ENCODE measurements at regions not wholly inside any gene's neighbourhood (a gene's known extent, or its start where the extent isn't known, plus 50 kb on each side); places are given as distances from the start of the nearest gene placed in this dataset.
"Not testable (repeated sequence)": the region's sequence is repeated elsewhere in the genome, so short reads cannot be mapped to it uniquely, and the experiment has no call there.

DNA sequence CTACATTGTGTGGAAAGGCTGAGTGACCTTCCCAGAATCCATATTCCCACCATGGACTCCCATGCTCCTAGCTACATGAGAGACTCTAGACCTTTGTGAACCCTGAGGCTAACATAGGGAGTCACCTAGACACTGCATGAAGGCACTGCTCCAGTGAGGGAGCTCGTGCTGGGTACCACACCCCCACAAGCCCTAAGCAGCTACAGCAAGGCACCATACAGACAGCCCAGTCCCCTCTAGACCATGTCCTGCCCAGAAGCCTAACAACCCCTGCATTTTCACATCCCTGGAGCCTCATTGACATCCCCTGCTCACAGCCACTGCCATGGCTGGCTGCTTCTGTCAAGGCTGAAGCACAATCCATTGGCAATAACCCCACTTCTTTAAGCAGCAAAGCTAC lies 176.5 kb upstream of the CTNND2 start:
- no peak for DNase-seq

DNA sequence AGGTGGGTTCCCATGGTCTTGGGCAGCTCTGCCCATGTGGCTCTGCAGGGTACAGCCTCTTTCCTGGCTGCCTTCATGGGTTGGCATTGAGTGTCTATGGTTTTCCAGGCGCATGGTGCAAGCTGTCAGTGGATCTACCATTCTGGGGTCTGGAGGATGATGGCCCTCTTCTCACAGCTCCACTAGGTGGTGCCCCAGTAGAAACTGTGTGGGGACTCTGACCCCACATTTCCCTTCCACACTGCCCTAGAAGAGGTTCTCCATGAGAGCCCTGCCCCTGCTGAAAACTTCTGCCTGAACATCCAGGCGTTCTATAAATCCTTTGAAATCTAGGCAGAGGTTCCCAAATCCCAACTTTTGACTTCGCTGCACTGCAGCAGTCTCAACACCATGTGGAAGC lies 174.0 kb upstream of the CTNND2 start:
- not testable (repeated sequence) for DNase-seq

DNA sequence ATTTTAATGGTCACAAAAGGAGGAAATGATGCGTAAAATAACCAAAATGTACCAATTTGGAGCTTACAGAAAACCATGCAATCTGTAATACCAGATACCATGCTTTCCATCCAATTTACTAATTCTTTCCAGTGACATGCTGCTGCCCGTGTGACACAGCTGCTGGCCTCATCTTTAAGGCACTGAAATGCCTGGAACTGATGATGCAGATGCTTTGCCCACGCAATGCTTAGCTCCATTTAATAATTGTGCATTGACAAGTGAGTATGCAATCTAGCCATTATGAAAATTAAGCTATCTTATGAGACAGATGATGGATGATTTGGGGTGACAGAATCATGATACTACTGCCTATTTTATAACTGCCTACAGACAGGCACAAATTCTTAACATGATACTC lies 169.2 kb upstream of the CTNND2 start:
- no peak for DNase-seq

DNA sequence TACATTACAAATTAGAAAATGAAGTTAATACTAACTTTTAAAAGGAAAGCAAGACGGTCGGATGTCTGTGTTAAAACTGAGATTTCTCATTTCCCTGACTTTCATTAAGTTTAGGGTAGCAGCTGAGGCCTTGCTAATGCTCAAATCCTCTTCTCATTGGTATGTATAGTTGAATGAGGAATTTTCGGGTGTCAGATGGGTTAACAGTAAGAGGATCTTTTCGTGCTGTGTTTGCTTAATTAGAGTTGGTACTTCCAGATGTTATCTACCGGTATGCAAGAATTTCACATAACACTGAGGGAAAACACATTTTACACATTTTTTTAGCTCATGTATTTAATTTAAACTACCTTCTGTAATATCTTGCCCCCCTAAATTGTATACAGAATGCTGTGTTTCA lies 168.2 kb upstream of the CTNND2 start:
- DNase-seq, result no peak

DNA sequence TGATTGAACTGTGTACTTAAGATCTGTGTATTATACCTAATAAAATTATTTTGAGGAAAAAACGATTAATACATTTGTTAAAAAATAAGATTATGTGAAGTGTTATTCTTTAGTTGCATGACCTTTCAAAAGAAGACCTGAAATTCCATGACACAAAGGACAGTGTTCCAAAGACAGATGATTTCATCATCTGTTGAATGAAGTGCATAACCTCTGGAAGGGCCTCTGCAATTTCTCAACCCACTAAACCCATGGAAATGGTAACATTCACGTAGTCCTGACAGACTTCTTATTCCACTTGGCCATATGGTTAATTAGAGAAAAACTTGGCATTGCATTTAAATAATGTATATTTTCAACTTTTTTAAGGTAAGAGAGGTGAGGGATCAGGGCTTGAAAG lies 167.2 kb upstream of the CTNND2 start:
- DNase-seq, result no peak

DNA sequence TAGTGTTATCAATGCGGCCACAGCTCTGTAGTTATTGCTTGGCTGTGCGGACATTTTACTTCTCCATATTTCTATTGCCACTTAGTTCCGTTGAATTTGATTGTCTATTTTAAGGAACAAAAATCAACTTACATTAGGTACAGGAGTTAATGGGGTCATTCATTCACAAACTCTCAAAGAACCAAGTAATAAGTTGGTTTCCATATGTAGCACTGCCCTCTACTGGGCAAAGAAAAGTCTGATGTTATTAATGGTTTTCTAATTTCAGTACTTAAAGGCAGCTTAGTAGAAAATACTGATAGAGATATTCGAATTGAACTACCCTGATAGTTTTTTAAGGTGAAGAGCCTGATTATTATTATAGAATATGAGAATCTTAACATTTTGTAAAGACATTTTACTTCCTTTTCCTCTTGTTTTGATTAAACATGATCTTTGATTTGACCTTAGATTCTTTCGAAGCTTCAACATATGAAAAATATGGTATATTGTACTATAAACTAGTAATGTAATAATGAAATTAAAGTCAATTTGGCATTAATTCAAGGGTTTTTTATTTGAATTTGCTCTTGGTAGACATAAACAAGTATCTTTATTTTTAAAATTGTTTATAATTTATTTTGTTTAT lies 119.5 kb upstream of the CTNND2 start:
- DNase-seq, result peak; percentile 28

DNA sequence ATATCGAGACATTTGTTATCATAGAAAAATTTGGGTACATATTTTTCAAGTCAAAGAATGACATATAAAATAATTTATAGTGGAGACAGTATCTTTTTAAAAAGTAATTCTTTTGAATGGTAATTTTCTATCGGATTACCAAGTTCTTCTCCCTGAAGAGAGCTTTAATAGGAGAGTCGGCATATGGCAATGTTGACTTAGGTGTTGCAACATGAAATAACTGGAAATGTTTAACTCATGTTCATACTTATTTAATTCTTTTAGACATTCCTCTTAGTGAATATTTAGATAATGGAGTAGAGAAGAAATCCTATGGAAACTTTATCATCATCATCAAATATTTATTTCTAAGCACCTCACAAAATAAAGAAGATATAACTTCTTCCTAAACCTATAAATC lies 118.2 kb upstream of the CTNND2 start:
- DNase-seq, result no peak

DNA sequence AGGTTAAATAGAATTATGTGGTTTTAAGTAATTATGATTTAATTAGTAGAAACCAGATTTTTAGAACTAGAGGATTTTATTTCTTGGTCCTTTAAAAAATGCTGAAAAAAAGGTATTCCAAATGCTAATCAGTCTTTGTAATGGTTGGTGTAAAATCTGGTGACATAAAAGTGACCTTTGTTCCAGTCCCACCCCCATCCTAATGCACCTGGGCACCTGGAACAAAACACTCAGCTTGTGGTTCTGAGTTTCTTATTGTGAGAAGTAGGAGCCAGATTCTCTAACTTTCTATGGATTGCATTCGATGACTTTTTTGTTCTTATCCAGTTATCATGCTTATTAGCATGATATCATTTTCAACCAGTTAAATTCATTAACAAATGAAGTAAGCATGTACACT lies 115.1 kb upstream of the CTNND2 start:
- no peak for DNase-seq

DNA sequence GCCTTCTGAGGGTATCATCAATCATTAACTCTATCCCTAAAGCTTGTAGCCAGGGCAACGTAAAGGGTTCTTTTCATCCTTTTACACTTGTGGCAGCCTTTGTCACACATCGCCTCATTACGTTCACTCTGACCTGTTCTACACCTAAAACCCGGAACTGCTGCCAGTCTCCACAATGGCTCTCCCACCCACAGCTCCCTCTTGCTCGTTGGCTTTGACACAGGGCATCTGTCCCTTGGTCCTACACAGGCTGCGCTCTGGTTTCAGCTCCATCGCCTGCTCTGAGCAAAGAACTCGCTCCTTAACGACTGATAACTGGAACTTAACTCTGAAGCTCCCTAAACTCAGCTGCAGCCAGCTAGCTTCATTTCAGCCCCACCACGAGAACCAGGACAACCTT lies 112.8 kb upstream of the CTNND2 start:
- no peak for DNase-seq

DNA sequence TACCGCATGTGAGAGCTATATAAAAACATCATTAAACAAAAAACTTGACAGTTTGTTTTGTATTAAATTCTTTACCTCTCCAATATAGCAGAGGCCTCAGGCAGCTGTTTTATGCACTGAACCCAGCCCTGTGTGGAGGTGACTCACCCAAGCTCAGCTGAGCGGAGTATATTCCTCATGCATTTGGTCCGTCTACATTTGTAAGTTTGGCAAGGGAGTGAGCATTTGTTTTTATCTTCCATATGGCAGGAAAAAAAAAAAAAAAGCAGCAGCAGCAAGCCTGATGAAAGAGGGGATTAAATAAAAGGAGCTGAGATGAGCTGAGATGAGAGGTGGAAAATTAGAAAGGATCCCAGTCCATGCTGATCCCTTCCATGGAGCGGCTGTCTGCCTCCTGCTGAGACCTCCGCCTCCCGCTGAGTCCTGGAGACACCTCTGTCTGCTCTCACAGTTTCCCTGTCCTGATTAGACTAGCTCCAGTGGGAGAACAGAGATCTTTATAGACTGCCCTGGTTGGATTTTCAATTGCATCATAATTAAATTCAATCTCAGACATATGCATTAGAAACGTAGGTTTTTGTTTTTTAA lies 112.0 kb upstream of the CTNND2 start:
- DNase-seq, result no peak

DNA sequence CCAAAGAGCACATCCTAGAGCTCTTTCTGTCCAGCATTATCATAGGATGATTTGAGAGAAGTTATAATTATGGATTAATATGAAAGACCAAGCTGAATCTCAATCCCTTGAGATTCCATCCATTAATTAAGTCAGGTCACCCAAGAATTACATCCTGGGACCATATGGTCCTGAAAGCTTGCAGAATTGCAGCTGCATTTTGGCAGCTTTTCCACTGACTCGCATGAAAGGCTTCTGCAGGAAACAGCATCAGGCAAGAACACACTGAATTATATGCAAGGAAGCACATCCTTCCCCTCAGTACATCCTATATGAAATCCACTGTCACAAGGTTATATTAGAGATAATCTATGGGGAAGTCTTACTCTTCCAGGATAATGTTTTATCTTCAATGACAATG lies 109.1 kb upstream of the CTNND2 start:
- DNase-seq, result no peak

DNA sequence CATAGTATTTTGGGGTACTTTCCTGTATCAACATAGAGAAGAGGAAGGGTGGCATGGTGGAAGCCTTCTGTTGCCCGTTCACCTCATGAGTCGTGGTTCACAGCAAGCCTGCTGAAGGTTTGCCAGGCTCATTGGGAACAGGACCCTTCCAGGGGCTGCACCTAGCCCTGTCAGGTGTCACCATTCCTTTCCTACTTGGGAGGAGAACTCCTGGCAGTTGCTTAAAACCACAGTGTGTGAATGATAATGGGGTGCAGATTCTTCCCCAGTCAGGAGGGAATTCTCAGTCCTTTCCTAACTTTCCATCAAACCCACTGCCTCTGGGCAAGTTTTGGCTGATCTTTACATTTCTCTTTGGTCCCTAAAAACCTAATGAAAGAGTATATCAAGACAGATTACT lies 99.4 kb upstream of the CTNND2 start:
- DNase-seq, result no peak

DNA sequence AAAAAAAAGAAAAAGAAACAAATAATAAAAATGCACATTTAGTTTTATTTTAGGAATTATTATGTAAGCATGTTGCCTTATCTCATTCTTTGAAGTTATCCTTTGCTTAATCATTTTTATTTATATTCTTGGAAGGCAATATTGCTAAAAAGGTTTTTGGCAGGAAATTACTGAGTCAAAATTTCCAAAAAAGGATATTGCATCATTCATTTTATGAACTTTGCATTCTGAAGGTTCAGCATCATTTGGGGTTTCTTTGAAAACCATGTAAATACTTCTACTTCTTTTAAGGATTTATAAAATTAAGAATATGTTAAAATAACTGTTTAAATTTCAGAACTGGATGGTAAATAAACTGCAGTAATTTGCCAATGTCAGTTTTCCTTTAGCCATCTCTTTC lies 94.2 kb upstream of the CTNND2 start:
- no peak for DNase-seq

DNA sequence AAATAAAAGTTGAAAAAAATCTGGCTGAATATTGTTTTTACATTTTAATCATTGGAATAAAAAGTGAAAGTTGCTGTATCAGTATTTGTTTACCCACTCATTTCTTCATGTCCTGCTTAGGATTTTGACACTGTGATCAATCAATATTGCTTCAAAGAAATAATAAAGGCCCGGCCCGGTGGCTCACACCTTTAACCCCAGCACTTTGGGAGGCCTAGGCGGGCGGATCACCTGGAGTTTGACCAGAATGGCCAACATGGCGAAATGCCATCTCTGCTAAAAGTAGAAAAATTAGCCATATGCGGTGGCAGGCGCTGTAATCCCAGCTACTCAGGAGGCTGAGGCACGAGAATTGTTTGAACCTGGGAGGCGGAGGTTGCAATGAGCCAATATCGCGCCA lies 93.7 kb upstream of the CTNND2 start:
- no peak for DNase-seq

DNA sequence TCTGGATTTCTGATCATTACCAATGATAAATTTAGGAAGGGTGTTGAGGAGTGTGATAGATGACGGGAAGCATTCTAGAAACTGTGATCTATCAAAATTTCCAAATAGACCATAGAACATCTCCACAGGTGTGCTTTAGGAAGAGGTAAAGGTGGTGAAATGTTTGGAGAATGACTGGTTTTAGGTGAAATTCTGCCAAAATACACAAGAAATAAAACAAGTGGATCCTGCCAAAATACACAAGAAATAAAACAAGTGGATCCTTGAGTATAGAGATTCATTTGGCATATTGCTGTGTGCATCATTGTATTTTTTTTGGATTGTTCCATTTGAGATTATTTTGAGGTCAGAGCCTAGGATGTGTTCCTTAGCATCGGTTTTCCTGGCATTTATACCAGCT lies 88.3 kb upstream of the CTNND2 start:
- DNase-seq, result no peak

DNA sequence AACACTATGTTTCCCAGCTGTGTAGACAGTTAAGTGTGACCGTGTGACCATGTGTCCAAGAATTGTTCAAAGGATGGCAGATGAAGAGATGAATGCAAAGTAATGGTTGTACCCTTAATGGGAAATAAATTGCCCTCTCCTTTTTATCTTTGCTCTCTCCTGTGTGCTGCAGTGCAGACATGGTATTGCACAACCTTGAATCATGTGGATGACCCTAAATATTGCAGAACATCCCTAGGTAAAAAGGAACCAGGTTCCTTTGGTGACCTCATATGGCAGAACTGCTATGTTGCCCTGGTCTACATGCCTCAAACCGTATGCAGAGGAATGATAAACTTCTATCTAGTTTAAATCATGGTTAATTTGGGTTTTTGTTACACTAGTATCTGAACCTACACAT lies 81.7 kb upstream of the CTNND2 start:
- no peak for DNase-seq

DNA sequence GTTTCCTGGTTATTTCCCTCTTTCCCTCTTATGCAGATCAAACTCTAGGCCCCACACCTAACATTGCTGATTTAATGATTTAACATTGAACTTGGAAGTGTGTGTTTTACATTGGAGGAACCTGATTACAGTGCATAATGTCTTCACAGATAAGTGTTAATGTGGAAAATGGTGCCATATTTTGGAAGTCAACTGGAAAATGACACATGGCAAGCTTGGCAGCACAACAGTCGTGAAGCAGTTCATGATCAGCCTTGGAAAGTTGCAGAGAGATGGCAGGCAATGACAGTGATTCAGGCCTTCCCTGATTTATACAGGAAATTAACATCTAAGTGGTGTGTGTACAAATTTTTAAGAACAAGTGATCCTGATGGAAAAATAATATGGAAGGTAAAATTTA lies 80.0 kb upstream of the CTNND2 start:
- DNase-seq, result no peak

DNA sequence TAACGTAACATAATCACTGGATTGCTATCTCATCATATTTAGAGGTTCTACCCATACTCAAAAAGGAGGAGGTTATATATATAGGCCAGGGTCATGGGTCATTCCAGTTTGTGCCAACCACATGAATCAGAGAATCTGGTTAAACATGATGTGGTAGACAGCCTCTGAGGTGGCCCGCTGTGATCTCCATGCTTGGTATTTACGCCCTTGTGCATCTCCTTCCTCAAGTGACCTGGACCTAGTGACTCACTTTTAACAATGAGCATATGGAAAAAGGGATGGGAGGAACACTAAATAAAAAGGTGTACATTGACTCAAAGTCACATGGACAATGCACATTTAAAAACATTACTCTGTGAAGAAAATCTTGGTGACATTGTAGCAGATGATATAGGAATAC lies 77.7 kb upstream of the CTNND2 start:
- no peak for DNase-seq

DNA sequence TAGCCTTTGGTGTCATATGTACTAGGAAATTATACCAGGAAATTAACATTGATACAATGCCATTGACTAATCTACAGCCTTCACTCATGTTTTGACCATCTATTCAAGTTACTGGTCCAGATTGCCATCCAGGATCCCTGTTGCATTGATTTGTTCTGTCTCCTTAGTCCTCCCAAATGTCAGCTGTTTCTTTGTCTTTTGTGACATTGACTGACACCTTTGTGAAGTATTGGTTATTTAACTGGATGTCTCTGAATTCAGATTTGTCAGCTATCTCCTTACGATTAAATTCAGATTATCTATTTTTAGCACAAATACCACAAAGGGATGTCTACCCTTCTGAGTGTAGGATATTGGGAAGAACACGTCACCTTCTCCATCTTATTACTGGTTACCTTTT lies 73.7 kb upstream of the CTNND2 start:
- no peak for DNase-seq

DNA sequence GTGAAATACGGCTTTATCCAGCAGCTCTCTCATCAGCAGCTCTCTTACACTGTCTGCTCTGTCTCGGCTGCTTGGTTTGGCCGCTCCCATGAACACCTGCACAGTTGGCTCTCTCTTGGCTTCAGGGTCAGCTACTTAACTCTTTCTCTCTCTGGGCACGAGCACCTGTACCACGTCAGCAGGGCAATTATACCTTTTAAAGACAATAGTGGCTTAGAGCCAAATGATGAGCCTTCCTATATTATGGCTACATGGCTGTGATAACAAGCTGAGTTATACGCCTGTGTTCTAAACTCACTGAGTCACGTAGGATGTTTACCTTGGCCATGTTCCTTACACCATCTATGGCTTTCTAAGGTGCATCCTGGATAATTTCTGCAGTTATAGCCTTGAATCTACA lies 69.2 kb upstream of the CTNND2 start:
- no peak for DNase-seq

DNA sequence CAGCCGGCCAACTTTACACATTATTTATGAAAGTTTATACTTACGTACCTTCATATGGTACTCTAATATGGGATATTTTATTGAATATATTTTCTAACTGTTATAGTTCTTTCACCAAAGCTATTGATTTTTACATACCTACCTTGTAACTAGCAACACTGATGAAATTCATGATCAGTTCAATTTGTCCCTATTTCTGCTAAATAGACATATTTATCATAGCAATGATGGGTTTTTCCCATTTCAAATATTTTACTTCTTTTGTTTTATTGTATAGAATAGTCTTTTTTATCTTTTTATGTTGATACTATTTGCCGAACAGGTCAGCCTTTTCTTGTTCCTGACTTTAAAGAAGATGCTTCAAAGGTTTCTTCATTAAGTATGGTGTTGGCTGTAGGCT lies 59.0 kb upstream of the CTNND2 start:
- no peak for DNase-seq

DNA sequence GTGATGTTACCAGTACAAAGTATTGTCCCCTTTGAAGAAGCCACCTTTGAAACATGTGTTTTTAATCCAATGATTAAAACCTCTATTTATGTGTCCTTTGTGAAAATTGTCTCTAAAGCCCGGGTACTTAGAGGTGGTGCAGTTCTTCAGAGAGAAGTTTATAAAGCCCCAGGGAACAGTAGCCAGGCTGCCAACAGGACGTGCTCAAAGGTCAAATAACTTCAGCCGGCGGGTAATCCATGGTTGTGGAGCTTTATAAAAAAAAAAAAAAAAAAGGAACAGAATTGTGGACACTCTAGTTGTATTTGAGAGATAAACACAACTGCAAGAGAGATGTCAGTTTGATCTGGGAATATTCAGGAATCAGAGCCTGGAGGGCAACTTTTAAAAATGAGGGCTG lies 57.9 kb upstream of the CTNND2 start:
- no peak for DNase-seq

DNA sequence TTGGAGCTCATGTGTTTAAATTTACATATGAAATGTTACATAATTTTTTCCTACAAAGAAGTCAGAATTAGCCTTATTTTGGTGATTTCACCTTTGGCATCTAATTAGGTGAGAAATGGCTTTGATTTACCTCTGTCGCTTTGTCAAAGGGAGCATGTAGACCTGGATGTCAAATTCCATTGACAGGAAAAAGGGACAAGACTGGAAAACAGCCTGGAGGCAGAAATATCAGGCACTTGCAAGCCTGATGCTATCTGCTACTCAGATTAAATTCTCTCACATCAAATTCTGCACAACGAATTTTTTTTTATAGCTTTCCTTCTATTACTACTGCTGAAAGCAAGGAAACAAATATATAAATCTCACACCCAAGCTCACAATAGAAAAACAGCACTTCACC lies 54.1 kb upstream of the CTNND2 start:
- no peak for DNase-seq

DNA sequence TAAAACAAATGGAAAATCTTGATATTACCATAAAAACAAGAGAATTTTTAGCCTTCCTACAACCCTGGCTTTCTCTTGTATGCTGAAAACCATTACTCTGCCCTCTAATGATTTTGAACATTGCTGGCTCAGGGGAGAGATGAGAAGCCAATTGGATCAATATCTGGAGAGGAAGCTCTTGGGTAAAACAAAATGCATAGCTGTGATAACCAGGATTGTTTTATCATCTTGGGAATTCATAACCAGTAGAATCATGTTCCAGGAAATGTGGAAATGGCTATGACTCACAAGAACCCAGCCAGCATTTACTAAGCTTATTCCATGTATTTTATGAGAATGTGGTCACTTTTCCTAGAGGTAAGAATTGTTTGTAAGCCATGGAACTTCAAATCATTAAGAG lies 51.1 kb upstream of the CTNND2 start:
- no peak for DNase-seq

Measured in activated CD4-positive, alpha-beta T cell treated with anti-CD3 and anti-CD28 coated beads, Interleukin-2, Interleukin-6, amounts not matched to agents 100 ng/mL and 50 ng/mL, durations not matched to agents 16 hours and 8 hours (primary cell).